H9 (cell line): ENCODE measurements at regions not wholly inside any gene's neighbourhood (a gene's known extent, or its start where the extent isn't known, plus 50 kb on each side); places are given as distances from the start of the nearest gene placed in this dataset.
"Not testable (repeated sequence)": the region's sequence is repeated elsewhere in the genome, so short reads cannot be mapped to it uniquely, and the experiment has no call there.

ENCODE experiments used
- DNase-seq: peaks from one replicate; pipeline ENCODE4 v3.0.0-alpha.2; 2017
- H2AFZ ChIP-seq: one replicate; pipeline ENCODE4 v1.6.1; 2013; ENCODE audit warnings: mild to moderate bottlenecking, low read length, control low read depth, moderate library complexity
- H2AK5ac ChIP-seq: 2 replicates; pipeline ENCODE4 v1.6.1; 2013; ENCODE audit warnings: low read length, control low read depth, mixed read lengths; ENCODE audit not compliant: insufficient read length
- H2BK120ac ChIP-seq: one replicate; pipeline ENCODE4 v1.6.1; 2013; ENCODE audit warnings: low read depth, mild to moderate bottlenecking, low read length, control low read depth, inconsistent platforms; ENCODE audit not compliant: poor library complexity, severe bottlenecking
- H2BK12ac ChIP-seq: 2 replicates; pipeline ENCODE4 v1.6.1; 2013; ENCODE audit warnings: low read length, control low read depth, mixed read lengths, low read depth; ENCODE audit not compliant: insufficient read length
- H2BK15ac ChIP-seq: 2 replicates; pipeline ENCODE4 v1.6.1; 2013; ENCODE audit warnings: low read depth, low read length, control low read depth
- H2BK20ac ChIP-seq: one replicate; pipeline ENCODE4 v1.6.1; 2013; ENCODE audit warnings: low read depth, mild to moderate bottlenecking, low read length, control low read depth, inconsistent platforms; ENCODE audit not compliant: poor library complexity, severe bottlenecking
- H2BK5ac ChIP-seq: 2 replicates; pipeline ENCODE4 v1.6.1; 2013; ENCODE audit warnings: low read length, control low read depth, mixed read lengths; ENCODE audit not compliant: insufficient read length
- H3K14ac ChIP-seq: 2 replicates; pipeline ENCODE4 v1.6.1; 2013; ENCODE audit warnings: low read length, control low read depth; ENCODE audit not compliant: insufficient read depth
- H3K18ac ChIP-seq: 2 replicates; pipeline ENCODE4 v1.6.1; 2013; ENCODE audit warnings: low read depth, mild to moderate bottlenecking, mixed read lengths, low read length, control low read depth; ENCODE audit not compliant: insufficient read length
- H3K23ac ChIP-seq: 2 replicates; pipeline ENCODE4 v1.6.1; 2013; ENCODE audit warnings: low read length, control low read depth, mixed read lengths, low read depth; ENCODE audit not compliant: insufficient read length
- H3K23me2 ChIP-seq: 2 replicates; pipeline ENCODE4 v1.6.1; 2013; ENCODE audit warnings: low read depth, mild to moderate bottlenecking, mixed read lengths, low read length, control low read depth; ENCODE audit not compliant: insufficient read length, poor library complexity, severe bottlenecking
- H3K27ac ChIP-seq: 2 replicates; pipeline ENCODE4 v1.5.1; 2013; ENCODE audit warnings: low read length, control low read depth, mixed read lengths, low read depth; ENCODE audit not compliant: insufficient read length
- H3K27me3 ChIP-seq: 2 replicates; pipeline ENCODE4 v1.6.1; 2013; ENCODE audit warnings: low read length, control low read depth, inconsistent platforms; ENCODE audit not compliant: insufficient read depth
- H3K4ac ChIP-seq: 2 replicates; pipeline ENCODE4 v1.6.1; 2013; ENCODE audit warnings: low read depth, mild to moderate bottlenecking, control low read depth, inconsistent platforms, low read length, moderate library complexity
- H3K4me1 ChIP-seq: 2 replicates; pipeline ENCODE4 v1.6.1; 2013; ENCODE audit warnings: low read length, control low read depth, inconsistent platforms; ENCODE audit not compliant: insufficient read depth
- H3K4me2 ChIP-seq: 2 replicates; pipeline ENCODE4 v1.6.1; 2013; ENCODE audit warnings: low read length, control low read depth, mixed read lengths; ENCODE audit not compliant: insufficient read length, insufficient read depth
- H3K56ac ChIP-seq: 2 replicates; pipeline ENCODE4 v1.6.1; 2013; ENCODE audit warnings: low read depth, mild to moderate bottlenecking, mixed read lengths, low read length, control low read depth; ENCODE audit not compliant: insufficient read length
- H3K79me1 ChIP-seq: 2 replicates; pipeline ENCODE4 v1.6.1; 2013; ENCODE audit warnings: low read depth, mild to moderate bottlenecking, moderate library complexity, low read length, control low read depth, inconsistent platforms; ENCODE audit not compliant: insufficient read depth, poor library complexity, severe bottlenecking
- H3K79me2 ChIP-seq: 2 replicates; pipeline ENCODE4 v1.6.1; 2013; ENCODE audit warnings: low read length, control low read depth, inconsistent platforms; ENCODE audit not compliant: insufficient read depth
- H3K9ac ChIP-seq: 2 replicates; pipeline ENCODE4 v1.6.1; 2013; ENCODE audit warnings: low read length, control low read depth, mixed read lengths; ENCODE audit not compliant: insufficient read length; ENCODE audit errors: extremely low read depth
- H3K9me3 ChIP-seq: one replicate; pipeline ENCODE4 v1.6.1; 2013; ENCODE audit warnings: low read depth, low read length, inconsistent platforms; ENCODE audit not compliant: control insufficient read depth
- H3T11ph ChIP-seq: one replicate; pipeline ENCODE4 v1.6.1; 2013; ENCODE audit warnings: mild to moderate bottlenecking, low read length, control low read depth, inconsistent platforms
- H4K20me1 ChIP-seq: one replicate; pipeline ENCODE4 v1.6.1; 2013; ENCODE audit not compliant: control insufficient read depth, insufficient read length, insufficient read depth
- H4K5ac ChIP-seq: 2 replicates; pipeline ENCODE4 v1.6.1; 2013; ENCODE audit warnings: low read depth, mild to moderate bottlenecking, mixed read lengths, low read length, control low read depth; ENCODE audit not compliant: insufficient read length
- H4K8ac ChIP-seq: replicated peaks from 2 replicates; pipeline ENCODE4 v1.6.1; 2013; ENCODE audit warnings: low read length, control low read depth, mixed read lengths, low read depth; ENCODE audit not compliant: insufficient read length
- H4K91ac ChIP-seq: 2 replicates; pipeline ENCODE4 v1.6.1; 2013; ENCODE audit warnings: low read depth, mild to moderate bottlenecking, moderate library complexity, mixed read lengths, low read length, control low read depth; ENCODE audit not compliant: insufficient read length
- H3K27ac Mint-ChIP-seq, 3 experiments: 2 replicates in 2 of 3; 3 replicates in 1 of 3; pipeline ENCODE4 v1.8.0; 2020 to 2021; ENCODE audit warnings: mixed read lengths in 3 of 3, mild to moderate bottlenecking in 1 of 3, moderate library complexity in 1 of 3
- H3K27me3 Mint-ChIP-seq: 2 replicates; pipeline ENCODE4 v1.8.0; 2021; ENCODE audit warnings: low read depth, mild to moderate bottlenecking, moderate library complexity, mixed read lengths
- H3K36me3 Mint-ChIP-seq, 3 experiments: 2 replicates in 2 of 3; 3 replicates in 1 of 3; pipeline ENCODE4 v1.8.0; 2020 to 2021; ENCODE audit warnings: low read depth in 3 of 3, mixed read lengths in 3 of 3; ENCODE audit not compliant: insufficient read depth in 1 of 3
- H3K4me1 Mint-ChIP-seq, 2 experiments: 2 replicates each; pipeline ENCODE4 v1.8.0; 2020; ENCODE audit warnings: mixed read lengths in 2 of 2
- H3K4me3 Mint-ChIP-seq, 2 experiments: 2 replicates in 1 of 2; 3 replicates in 1 of 2; pipeline ENCODE4 v1.8.0; 2020 to 2021; ENCODE audit warnings: mild to moderate bottlenecking in 2 of 2, mixed read lengths in 2 of 2, moderate library complexity in 1 of 2
- H3K9me3 Mint-ChIP-seq, 2 experiments: 2 replicates in 1 of 2; 3 replicates in 1 of 2; pipeline ENCODE4 v1.8.0; 2020; ENCODE audit warnings: mild to moderate bottlenecking in 2 of 2, mixed read lengths in 2 of 2, moderate library complexity in 1 of 2
- WGBS: extraction: QIAGEN DNeasy Blood & Tissue Kit; methylation state at CpG from one replicate; pipeline ENCODE4 v1.1.7; 2013; ENCODE audit warnings: missing lambda C conversion rate, low lambda C conversion rate, mixed read lengths; ENCODE audit not compliant: insufficient read length; ENCODE audit errors: extremely low coverage; 5-methylcytosine and 5-hydroxymethylcytosine counted together
- TF ChIP-seq, protein P1 (sequence below): fragments of 200-600 bp; sonication (generic); conservative IDR thresholded peaks from 3 replicates; pipeline ENCODE4 v1.8.0; 2021; ENCODE audit warnings: antibody characterized with exemption, mild to moderate bottlenecking

DNA sequence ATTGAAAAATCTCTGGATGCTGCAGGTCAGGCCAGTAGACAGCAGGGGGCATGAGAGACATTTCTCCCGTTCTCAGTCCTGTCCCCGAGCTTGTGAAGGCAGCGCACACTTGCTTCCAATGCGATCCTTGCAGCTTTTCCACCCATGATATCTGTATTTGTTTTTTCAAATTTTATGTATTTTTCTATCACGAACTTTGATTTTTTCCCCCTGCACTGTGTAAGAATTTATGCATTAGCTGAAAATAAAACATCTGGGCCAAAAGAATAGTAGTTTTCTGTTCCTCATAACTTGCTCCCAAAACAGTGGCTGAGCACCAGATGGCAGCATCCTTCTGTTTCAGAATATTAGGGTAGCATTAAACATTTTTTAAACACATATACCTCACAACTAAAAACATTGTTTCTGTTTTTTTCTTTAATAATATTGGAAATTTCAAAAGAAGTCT lies 90.9 kb upstream of the PABPC3 start:
- not testable (repeated sequence) for H4K20me1 ChIP-seq, H3K4me1 ChIP-seq, H3K79me2 ChIP-seq, H2BK12ac ChIP-seq, H3K9me3 Mint-ChIP-seq, H3K23me2 ChIP-seq, H3K4me1 Mint-ChIP-seq, H3K4me2 ChIP-seq, H4K91ac ChIP-seq, H3K4ac ChIP-seq, H3K27me3 ChIP-seq, H4K8ac ChIP-seq, H3K9me3 ChIP-seq, H4K5ac ChIP-seq, H2BK120ac ChIP-seq, H3T11ph ChIP-seq, H3K27me3 Mint-ChIP-seq, H2AK5ac ChIP-seq, H3K56ac ChIP-seq, DNase-seq, H3K18ac ChIP-seq, H3K14ac ChIP-seq, H3K27ac ChIP-seq, H2AFZ ChIP-seq, H3K36me3 Mint-ChIP-seq, H2BK20ac ChIP-seq, H3K9ac ChIP-seq, H2BK5ac ChIP-seq, H3K27ac Mint-ChIP-seq, H2BK15ac ChIP-seq, H3K79me1 ChIP-seq, H3K23ac ChIP-seq
- H3K4me3 Mint-ChIP-seq: peak overlapping the region; percentile 38 to 70; a peak in 4 of 5 replicates
- TF ChIP-seq, protein P1, sequence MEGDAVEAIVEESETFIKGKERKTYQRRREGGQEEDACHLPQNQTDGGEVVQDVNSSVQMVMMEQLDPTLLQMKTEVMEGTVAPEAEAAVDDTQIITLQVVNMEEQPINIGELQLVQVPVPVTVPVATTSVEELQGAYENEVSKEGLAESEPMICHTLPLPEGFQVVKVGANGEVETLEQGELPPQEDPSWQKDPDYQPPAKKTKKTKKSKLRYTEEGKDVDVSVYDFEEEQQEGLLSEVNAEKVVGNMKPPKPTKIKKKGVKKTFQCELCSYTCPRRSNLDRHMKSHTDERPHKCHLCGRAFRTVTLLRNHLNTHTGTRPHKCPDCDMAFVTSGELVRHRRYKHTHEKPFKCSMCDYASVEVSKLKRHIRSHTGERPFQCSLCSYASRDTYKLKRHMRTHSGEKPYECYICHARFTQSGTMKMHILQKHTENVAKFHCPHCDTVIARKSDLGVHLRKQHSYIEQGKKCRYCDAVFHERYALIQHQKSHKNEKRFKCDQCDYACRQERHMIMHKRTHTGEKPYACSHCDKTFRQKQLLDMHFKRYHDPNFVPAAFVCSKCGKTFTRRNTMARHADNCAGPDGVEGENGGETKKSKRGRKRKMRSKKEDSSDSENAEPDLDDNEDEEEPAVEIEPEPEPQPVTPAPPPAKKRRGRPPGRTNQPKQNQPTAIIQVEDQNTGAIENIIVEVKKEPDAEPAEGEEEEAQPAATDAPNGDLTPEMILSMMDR: peak; percentile 63
- no CpG with 5 or more reads among the region's 5 CpGs for WGBS

DNA sequence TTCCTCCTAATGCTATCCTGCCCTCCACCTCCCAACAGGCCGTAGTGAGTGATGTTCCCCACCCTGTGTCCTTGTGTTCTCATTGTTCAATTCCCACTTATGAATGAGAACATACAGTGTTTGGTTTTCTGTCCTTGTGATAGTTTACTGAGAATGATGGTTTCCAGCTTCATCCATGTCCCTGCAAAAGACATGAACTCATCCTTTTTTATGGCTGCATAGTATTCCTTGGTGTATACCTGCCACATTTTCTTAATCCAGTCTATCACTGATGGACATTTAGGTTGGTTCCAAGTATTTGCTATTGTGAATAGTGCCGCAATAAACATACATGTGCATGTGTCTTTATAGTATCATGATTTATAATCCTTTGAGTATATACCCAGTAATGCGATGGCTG lies 88.5 kb upstream of the PABPC3 start:
- not testable (repeated sequence) for H3K23me2 ChIP-seq, H2BK120ac ChIP-seq, H3K4me1 Mint-ChIP-seq, H4K20me1 ChIP-seq, H3K18ac ChIP-seq, H3K14ac ChIP-seq, H4K91ac ChIP-seq, H3K9me3 ChIP-seq, H2BK15ac ChIP-seq, H2BK12ac ChIP-seq, H4K8ac ChIP-seq, H4K5ac ChIP-seq, H2AK5ac ChIP-seq, H2BK20ac ChIP-seq, H3K36me3 Mint-ChIP-seq, H3K56ac ChIP-seq, H3K9me3 Mint-ChIP-seq, H3K4ac ChIP-seq, H3K79me1 ChIP-seq, H2AFZ ChIP-seq, H3K27ac ChIP-seq, H3T11ph ChIP-seq, H3K4me1 ChIP-seq, H3K23ac ChIP-seq, H3K4me2 ChIP-seq, DNase-seq, H3K4me3 Mint-ChIP-seq, H3K9ac ChIP-seq, H3K27me3 Mint-ChIP-seq, H3K27ac Mint-ChIP-seq, H2BK5ac ChIP-seq, H3K79me2 ChIP-seq, H3K27me3 ChIP-seq
- no CpG with 5 or more reads among the region's 3 CpGs for WGBS
